Upper lobe of left lung (tissue), 6 donors: ENCODE measurements at regions not wholly inside any gene's neighbourhood (a gene's known extent, or its start where the extent isn't known, plus 50 kb on each side); places are given as distances from the start of the nearest gene placed in this dataset.
A peak's percentile ranks its signal among the peaks of the same experiment; 100 is the strongest.

Experiments used
- ATAC-seq, 2 donors: fragments of 200-7000 bp; cut with Tn5 transposase; one replicate each; pipeline ENCODE4 v1.9.1; 2022; ENCODE audit warnings: mild to moderate bottlenecking in 2 of 2, moderate library complexity in 2 of 2; ENCODE audit not compliant: low FRiP score in 2 of 2
- DNase-seq, 2 donors: peaks; one replicate each; pipeline ENCODE4 v3.0.0-alpha.2; 2019 to 2020
- H3K27ac ChIP-seq, 4 donors: fragments of 200-600 bp; sonication (generic); one replicate each; pipeline ENCODE4 v1.5.1; 2016 to 2019
- H3K27me3 ChIP-seq, 4 donors: fragments of 200-600 bp; sonication (generic); one replicate each; pipeline ENCODE4 v1.5.1; 2017 to 2019
- H3K36me3 ChIP-seq, 4 donors: fragments of 200-600 bp; sonication (generic); one replicate each; pipeline ENCODE4 v1.5.1; 2016 to 2019
- H3K4me1 ChIP-seq, 4 donors: fragments of 200-600 bp; sonication (generic); one replicate each; pipeline ENCODE4 v1.5.1; 2018 to 2019
- H3K4me3 ChIP-seq, 4 donors: fragments of 200-600 bp; sonication (generic); one replicate each; pipeline ENCODE4 v1.5.1; 2017 to 2019; ENCODE audit warnings: mild to moderate bottlenecking in 2 of 4, moderate library complexity in 1 of 4
- H3K9me3 ChIP-seq, 4 donors: fragments of 200-600 bp; sonication (generic); one replicate each; pipeline ENCODE4 v1.5.1; 2018 to 2019
- EP300 ChIP-seq, 4 donors: sonication (generic); formaldehyde crosslinking; IDR thresholded peaks; one replicate each; pipeline ENCODE4 v1.5.1; 2017; ENCODE audit warnings: antibody characterized with exemption in 4 of 4, control low read depth in 2 of 4
- POLR2A ChIP-seq, 4 donors: fragments of 450-650 bp; IDR thresholded peaks; one replicate each; pipeline ENCODE4 v1.5.1; 2016 to 2017; ENCODE audit warnings: antibody characterized with exemption in 4 of 4, mild to moderate bottlenecking in 2 of 4
- POLR2AphosphoS5 ChIP-seq, 2 donors: sonication (generic); formaldehyde crosslinking; IDR thresholded peaks; one replicate each; pipeline ENCODE4 v1.5.1; 2017; ENCODE audit warnings: antibody characterized with exemption in 2 of 2
- WGBS, 2 donors: methylation state at CpG; one replicate each; pipeline ENCODE4 v1.1.5; 2017 to 2018; 5-methylcytosine and 5-hydroxymethylcytosine counted together
- TF ChIP-seq, protein P1 (sequence below), 6 experiments: fragments of 450-650 bp in 4 of 6; fragments of 200-600 bp in 2 of 6; sonication (generic) in 2 of 6; IDR thresholded peaks; one replicate each; pipeline ENCODE4 v1.5.1; 2016 to 2019; ENCODE audit warnings: antibody characterized with exemption in 6 of 6
- donor health status: DM: no; HTN: no; CAD: no; lungs with moderate emphysema.
- donor health status: DM: no; HTN: yes; CAD: no; lungs with severe emphysema.

DNA sequence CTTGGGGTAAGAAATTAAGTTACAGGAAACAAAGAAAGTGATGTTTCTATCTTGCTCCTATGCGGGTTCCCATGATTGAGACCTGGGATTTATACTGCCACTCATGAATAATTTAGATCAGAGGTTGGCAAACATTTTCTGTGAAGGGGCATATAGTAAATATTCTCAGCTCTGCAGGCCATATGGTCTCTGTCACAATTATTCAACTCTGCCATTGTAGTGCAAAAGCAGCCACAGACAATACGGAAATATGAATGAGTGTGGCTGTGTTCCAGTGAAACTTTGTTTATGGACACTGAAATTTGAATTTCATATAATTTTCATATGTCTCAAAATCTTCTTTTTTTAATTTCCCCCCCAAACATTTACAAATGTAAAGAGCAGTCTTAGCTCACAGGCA is 127.2 kb downstream of the FOXD2 start:
- Histone ChIP-seq H3K4me3 (no peak overlapping the region), H3K36me3 (no peaks in the 10 kb centered on the region), H3K27me3 (no peaks in the 10 kb centered on the region), H3K4me1 (peaks cover 13 to 26% (median 21%) of the 10 kb centered on the region in 4 donors), H3K27ac (no peak overlapping the region), H3K9me3 (no peaks in the 10 kb centered on the region)
- TF ChIP-seq EP300 (IDR thresholded peaks at IDR 0.05) (no peak), POLR2A (IDR thresholded peaks at IDR 0.05) (no peak), POLR2AphosphoS5 (IDR thresholded peaks at IDR 0.05) (no peak)
- TF ChIP-seq, protein P1, sequence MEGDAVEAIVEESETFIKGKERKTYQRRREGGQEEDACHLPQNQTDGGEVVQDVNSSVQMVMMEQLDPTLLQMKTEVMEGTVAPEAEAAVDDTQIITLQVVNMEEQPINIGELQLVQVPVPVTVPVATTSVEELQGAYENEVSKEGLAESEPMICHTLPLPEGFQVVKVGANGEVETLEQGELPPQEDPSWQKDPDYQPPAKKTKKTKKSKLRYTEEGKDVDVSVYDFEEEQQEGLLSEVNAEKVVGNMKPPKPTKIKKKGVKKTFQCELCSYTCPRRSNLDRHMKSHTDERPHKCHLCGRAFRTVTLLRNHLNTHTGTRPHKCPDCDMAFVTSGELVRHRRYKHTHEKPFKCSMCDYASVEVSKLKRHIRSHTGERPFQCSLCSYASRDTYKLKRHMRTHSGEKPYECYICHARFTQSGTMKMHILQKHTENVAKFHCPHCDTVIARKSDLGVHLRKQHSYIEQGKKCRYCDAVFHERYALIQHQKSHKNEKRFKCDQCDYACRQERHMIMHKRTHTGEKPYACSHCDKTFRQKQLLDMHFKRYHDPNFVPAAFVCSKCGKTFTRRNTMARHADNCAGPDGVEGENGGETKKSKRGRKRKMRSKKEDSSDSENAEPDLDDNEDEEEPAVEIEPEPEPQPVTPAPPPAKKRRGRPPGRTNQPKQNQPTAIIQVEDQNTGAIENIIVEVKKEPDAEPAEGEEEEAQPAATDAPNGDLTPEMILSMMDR (IDR thresholded peaks at IDR 0.05): no peak
- no peak for DNase-seq
- 84 to 88% methylated on average over 2 of the region's 2 CpGs for WGBS, 2 donors
- no peak for ATAC-seq

DNA sequence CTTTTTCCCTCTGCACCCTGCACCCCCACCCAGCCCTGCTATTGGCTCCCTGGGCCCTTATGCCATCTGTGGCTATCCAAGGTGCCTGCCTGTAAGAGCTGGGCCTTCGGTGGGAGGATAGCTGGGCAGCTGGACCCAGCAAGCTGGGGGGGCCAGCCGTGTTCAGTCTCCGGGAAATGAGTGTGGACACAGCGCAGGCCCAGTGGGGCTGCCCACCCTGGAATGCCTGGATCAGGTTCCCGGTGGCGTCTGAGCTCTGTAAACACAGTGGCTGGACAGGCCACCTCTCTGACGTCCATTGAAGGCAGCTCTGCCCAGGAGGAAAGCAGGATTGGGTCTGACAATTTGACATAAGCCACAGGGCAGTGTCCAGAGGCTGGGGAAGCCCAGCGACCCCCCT is 127.8 kb downstream of the FOXD2 start:
- no peak overlapping the region for H3K4me3 ChIP-seq
- no peaks in the 10 kb centered on the region for H3K27me3 ChIP-seq
- no peaks in the 10 kb centered on the region for H3K36me3 ChIP-seq
- H3K27ac ChIP-seq: no peak overlapping the region
- no peaks in the 10 kb centered on the region for H3K9me3 ChIP-seq
- TF ChIP-seq, protein P1 (IDR thresholded peaks at IDR 0.05): no peak
- no peak for TF ChIP-seq POLR2AphosphoS5 (IDR thresholded peaks at IDR 0.05)
- no peak for TF ChIP-seq POLR2A (IDR thresholded peaks at IDR 0.05)
- TF ChIP-seq EP300 (IDR thresholded peaks at IDR 0.05): no peak
- DNase-seq (no peak), ATAC-seq (no peak)
- peaks cover 19 to 32% (median 26%) of the 10 kb centered on the region in 4 donors for H3K4me1 ChIP-seq
- WGBS, 2 donors: 78 to 100% methylated on average over 1 to 8 of the region's 8 CpGs

DNA sequence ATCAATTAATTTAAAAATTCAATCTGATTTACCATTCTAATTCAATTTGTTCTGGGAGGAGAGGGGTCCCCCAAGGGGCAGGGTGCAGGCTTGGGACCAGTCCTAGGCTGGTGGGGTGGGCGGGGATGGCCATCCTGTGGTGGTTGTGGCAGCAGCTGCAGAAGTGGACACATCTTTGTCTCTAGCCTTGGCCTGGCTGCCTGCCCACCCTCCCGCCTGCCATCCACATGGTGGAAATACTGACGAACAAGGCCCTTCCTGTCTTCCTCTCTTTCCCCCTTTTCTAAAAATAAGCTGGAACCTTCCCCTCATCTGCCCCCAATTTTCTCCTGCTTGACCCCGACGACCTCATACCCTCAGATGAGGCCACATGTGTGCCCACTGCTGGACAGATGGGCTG is 130.9 kb downstream of the FOXD2 start:
- TF ChIP-seq, protein P1 (IDR thresholded peaks at IDR 0.05): no peak
- no peak for TF ChIP-seq POLR2AphosphoS5 (IDR thresholded peaks at IDR 0.05)
- TF ChIP-seq POLR2A (IDR thresholded peaks at IDR 0.05): no peak
- no peak for TF ChIP-seq EP300 (IDR thresholded peaks at IDR 0.05)
- no peaks in the 10 kb centered on the region for H3K27me3 ChIP-seq
- H3K27ac ChIP-seq: peak overlapping the region; percentile 49 to 77 (median 58)
- ATAC-seq (no peak), DNase-seq (peak in 1 of 2 donors; percentile 63)
- no peaks in the 10 kb centered on the region for H3K36me3 ChIP-seq
- WGBS, 2 donors: 33 to 50% methylated on average over 5 of the region's 5 CpGs
- peaks cover 20 to 33% (median 26%) of the 10 kb centered on the region in 4 donors for H3K4me1 ChIP-seq
- no peak overlapping the region for H3K4me3 ChIP-seq
- no peaks in the 10 kb centered on the region for H3K9me3 ChIP-seq

DNA sequence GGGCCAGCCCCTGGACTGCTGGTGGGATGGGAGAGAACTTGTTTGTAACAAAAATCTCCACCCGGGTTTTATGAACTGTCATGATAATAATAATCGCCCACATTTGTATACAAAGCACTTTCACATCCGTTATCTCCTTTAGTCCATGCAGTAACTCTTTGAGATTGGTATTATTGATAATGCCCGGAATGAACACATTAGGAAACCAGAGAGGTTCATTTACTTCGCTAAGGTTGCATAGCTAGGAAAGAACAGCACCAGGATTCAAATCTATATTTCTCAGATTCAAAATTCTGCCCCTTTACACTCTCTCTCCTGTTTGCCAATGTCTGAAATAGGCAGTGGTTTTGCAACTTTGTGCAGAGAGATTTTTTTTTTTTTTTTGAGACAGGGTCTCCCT is 131.4 kb downstream of the FOXD2 start:
- WGBS, 2 donors: 52 to 58% methylated on average over 5 of the region's 5 CpGs

More for the DNA sequence above, 131.4 kb downstream of the FOXD2 start:
- ATAC-seq: no peak
- DNase-seq: no peak
- Histone ChIP-seq H3K36me3 (no peaks in the 10 kb centered on the region), H3K27me3 (no peaks in the 10 kb centered on the region), H3K4me1 (peaks cover 20 to 30% (median 24%) of the 10 kb centered on the region in 4 donors), H3K4me3 (no peak overlapping the region), H3K27ac (peak overlapping the region; percentile 49 to 77 (median 58)), H3K9me3 (no peaks in the 10 kb centered on the region)
- no peak for TF ChIP-seq EP300 (IDR thresholded peaks at IDR 0.05)
- no peak for TF ChIP-seq POLR2A (IDR thresholded peaks at IDR 0.05)
- no peak for TF ChIP-seq POLR2AphosphoS5 (IDR thresholded peaks at IDR 0.05)
- TF ChIP-seq, protein P1 (IDR thresholded peaks at IDR 0.05): no peak
